Liver (tissue), 3 donors: ENCODE measurements at regions not wholly inside any gene's neighbourhood (a gene's known extent, or its start where the extent isn't known, plus 50 kb on each side); places are given as distances from the start of the nearest gene placed in this dataset.

Experiments used
- CTCF ChIP-seq: fragments of 150-350 bp; IDR thresholded peaks from 2 replicates; pipeline ENCODE4 v1.5.1; 2017; ENCODE audit warnings: improper control_type of control experiment, low read depth, low read length; ENCODE audit not compliant: missing input control
- FOXA1 ChIP-seq: IDR thresholded peaks from 2 replicates; pipeline ENCODE4 v1.6.1; 2016; ENCODE audit warnings: antibody characterized with exemption
- GABPA ChIP-seq, 2 donors: IDR thresholded peaks in 1 of 2; conservative IDR thresholded peaks in 1 of 2; 2 replicates each; pipeline ENCODE4 v1.6.1; 2016; ENCODE audit warnings: antibody characterized with exemption in 2 of 2, mild to moderate bottlenecking in 1 of 2, moderate library complexity in 1 of 2
- JUND ChIP-seq, 2 donors: IDR thresholded peaks; 2 replicates each; pipeline ENCODE4 v1.6.1; 2016; ENCODE audit warnings: antibody characterized with exemption in 2 of 2
- MAX ChIP-seq: IDR thresholded peaks from 2 replicates; pipeline ENCODE4 v1.6.1; 2016; ENCODE audit warnings: antibody characterized with exemption
- RAD21 ChIP-seq, 2 donors: IDR thresholded peaks; 2 replicates each; pipeline ENCODE4 v1.6.1; 2016; ENCODE audit warnings: antibody characterized with exemption in 2 of 2, mild to moderate bottlenecking in 2 of 2
- REST ChIP-seq: IDR thresholded peaks from 2 replicates; pipeline ENCODE4 v1.6.1; 2016; ENCODE audit warnings: antibody characterized with exemption, mild to moderate bottlenecking
- RXRA ChIP-seq, 2 donors: IDR thresholded peaks; 2 replicates each; pipeline ENCODE4 v1.6.1; 2017 to 2018; ENCODE audit warnings: antibody characterized with exemption in 2 of 2, mild to moderate bottlenecking in 1 of 2
- SP1 ChIP-seq: IDR thresholded peaks from 2 replicates; pipeline ENCODE4 v1.6.1; 2018; ENCODE audit warnings: antibody characterized with exemption, mild to moderate bottlenecking
- TAF1 ChIP-seq: conservative IDR thresholded peaks from 2 replicates; pipeline ENCODE4 v1.6.1; 2016; ENCODE audit warnings: antibody characterized with exemption, mild to moderate bottlenecking
- YY1 ChIP-seq: IDR thresholded peaks from 2 replicates; pipeline ENCODE4 v1.6.1; 2016; ENCODE audit warnings: antibody characterized with exemption, mild to moderate bottlenecking
- ZBTB33 ChIP-seq: IDR thresholded peaks from 2 replicates; pipeline ENCODE4 v1.6.1; 2016; ENCODE audit warnings: antibody characterized with exemption
- donor health status: healthy.
- donor health status: healthy.

DNA sequence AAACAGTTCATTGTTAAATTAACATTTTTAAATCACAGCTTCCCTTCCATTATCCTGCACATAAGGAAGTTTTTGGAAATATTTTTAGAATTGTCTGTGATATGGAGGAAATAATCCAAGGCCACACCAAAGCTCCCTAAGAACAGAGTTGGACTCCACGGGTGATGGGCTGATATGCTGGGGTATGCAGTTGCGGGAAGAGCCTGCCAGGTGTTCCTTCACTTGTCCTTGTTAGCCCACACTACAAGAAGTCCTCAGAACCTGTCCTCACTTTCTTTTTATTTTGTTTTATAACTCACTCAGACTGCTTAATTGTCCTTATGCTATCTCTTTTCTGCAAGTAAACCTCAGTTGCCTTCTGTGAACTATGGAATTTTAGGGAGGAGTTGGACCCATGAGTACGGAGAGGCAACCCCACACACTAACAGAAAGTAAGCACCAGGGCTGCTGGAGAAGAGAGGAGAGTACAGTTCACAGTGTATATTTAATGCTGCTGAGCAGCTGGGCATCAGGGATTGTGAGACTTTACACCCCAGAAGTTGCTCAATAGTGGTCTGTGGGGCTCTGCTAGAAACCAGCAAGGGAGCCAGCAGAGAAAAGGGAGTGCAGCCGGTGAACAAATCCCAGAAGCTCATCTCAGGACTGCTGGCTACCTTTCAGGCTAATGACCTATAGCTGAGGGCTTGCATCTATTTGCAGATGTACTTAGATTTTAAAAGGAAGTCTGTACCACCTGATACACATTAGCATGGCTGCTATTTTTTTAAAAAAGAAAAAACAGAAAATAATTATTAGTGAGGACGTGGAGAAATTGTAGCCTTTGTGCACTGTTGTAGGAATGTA lies 64.6 kb upstream of the FOXN2 start:
- no peak for TF ChIP-seq CTCF
- peak; percentile 11 for TF ChIP-seq MAX
- peak; percentile 88 for TF ChIP-seq SP1
- peak; percentile 61 for TF ChIP-seq YY1
- peak; percentile 53 to 68 for TF ChIP-seq RAD21 (IDR thresholded peaks at IDR 0.05)
- peak; percentile 75 to 86 for TF ChIP-seq RXRA (IDR thresholded peaks at IDR 0.05)
- no peak for TF ChIP-seq TAF1
- peak; percentile 53 to 82 for TF ChIP-seq JUND (IDR thresholded peaks at IDR 0.05)
- TF ChIP-seq FOXA1: no peak
- peak; percentile 78 for TF ChIP-seq REST
- no peak for TF ChIP-seq GABPA (IDR thresholded peaks at IDR 0.05 in 1 of 2, conservative IDR thresholded peaks at IDR 0.05 in 1 of 2)
- TF ChIP-seq ZBTB33: peak; percentile 39
